HG02938 (cell line): ENCODE measurements at regions not wholly inside any gene's neighbourhood (a gene's known extent, or its start where the extent isn't known, plus 50 kb on each side); places are given as distances from the start of the nearest gene placed in this dataset.

Experiments used
- ATAC-seq: cut with Tn5 transposase; IDR thresholded peaks from one replicate; pipeline ENCODE4 v1.9.1; 2021; ENCODE audit warnings: mild to moderate bottlenecking, moderate library complexity; ENCODE audit not compliant: unreplicated experiment

- ATAC-seq: no peak
Measured at GRCh38 chr2:16323126-16323520, 342.5 kb downstream of the CYRIA start.

- ATAC-seq: no peak
Measured at GRCh38 chr2:16322308-16323125, 343.1 kb downstream of the CYRIA start.

DNA sequence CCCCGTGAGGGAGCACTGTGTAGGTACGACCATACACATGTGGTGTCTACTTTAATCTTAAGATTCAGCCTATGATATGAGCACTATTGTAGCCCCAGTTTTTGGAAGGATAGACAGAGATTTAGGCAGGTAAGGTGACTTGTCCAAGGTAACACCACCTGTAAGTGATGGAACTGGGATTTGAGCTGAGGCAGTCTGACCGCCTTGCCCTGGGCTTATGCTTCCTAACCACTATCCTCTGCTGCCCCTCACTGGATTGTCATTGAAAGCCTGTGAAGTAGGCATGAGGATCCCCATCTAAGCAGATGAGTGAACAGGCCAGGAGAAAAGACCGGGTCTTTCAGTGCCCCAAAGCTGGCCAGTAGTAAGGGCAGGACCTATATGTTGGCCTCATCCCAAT, 343.8 kb downstream of the CYRIA start:
- no peak for ATAC-seq

DNA sequence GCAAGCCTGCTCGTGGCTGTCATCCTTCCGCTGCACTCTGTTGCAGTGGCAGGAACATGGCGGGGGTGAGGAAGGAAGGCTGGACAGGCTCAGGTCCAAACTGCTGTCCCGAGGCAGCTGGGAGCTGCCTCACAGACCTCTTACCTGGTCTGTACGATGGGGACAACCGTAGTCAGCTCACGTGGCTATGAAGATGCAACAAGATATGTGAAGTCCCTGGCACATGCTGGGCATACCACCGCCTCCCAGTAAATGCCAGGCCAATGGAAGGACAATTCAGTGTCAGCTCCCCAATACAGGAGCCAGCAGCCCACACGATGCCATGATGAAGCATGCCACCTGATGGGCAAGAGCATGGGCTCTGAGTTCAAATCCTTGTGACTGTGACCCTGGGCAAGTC, 344.4 kb downstream of the CYRIA start:
- ATAC-seq: no peak

- no peak for ATAC-seq
Measured at GRCh38 chr2:16320716-16321115, 344.9 kb downstream of the CYRIA start.

GRCh38 chr2:16319551-16320121, 346.0 kb downstream of the CYRIA start:
- no peak for ATAC-seq

DNA sequence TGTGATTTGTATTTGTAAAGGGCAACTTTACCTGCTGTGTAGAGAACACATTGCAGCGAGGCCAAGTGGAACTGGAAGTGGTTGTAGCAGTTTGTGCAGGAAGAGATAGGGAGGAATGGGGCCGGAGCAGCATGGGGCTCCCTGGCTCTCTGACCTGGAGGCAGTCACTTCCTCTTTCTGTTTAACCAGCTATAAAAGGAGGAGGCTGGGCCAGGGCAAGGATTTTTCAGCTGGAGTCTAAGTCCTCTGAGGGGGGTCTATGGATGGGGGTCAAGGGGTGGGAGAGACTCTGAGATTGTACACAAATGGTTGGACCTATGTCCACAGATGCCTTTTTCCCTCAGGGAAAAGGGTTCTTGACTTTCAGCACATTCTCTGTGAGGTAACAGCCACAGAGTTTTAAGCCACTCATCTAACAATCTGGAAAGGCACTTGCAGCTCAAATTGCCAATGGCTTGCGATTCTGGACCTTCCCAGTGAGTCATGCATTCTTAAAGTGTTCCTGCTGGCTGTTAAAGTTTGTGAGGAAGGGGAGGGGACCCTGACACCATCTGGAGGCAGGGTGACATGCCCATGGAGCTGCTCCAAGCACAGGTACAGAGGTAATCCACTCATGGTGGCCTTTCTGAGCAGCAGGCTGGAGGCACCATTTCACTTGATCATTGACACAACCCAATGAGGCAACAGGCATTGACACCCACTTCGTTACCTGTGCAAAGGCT, 347.0 kb downstream of the CYRIA start:
- ATAC-seq: no peak

- ATAC-seq: no peak
Measured at GRCh38 chr2:16318051-16318450, 347.6 kb downstream of the CYRIA start.

GRCh38 chr2:16317211-16317830, 348.3 kb downstream of the CYRIA start:
- no peak for ATAC-seq

DNA sequence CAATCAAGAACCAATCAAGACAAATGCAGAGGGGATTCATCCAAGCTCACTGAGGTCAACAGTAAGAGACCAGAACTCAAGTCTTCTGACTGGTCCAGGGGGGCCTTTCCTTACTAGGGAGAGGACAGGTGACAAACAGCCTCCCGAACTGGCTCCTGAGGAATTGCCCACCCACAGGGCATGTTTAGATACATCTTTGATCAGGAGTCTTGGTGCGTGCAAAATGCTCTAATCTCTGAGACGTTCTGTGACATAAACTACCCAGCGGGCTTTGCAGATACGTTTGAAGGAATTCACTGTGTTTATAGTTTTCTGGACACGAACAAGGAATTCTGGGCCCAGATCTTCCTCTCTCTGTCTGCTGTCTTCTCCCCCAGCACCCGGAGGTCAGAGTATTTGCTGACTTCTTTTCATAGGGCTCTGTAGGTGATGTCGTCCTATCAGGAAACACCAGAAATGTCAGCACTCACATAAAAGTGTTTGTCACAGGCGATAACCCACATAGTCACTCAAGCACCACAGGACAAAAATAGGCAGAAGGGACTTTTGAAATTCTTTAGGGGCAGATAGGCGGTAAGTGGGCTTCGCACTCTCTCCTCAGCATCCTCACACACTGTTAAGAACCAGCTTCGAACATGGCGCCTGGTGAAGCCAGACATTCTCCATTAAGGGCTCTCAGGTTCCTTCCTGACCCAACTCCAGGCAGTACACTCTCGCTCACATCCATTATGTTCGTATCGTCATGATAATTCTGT, 349.0 kb downstream of the CYRIA start:
- ATAC-seq: no peak

DNA sequence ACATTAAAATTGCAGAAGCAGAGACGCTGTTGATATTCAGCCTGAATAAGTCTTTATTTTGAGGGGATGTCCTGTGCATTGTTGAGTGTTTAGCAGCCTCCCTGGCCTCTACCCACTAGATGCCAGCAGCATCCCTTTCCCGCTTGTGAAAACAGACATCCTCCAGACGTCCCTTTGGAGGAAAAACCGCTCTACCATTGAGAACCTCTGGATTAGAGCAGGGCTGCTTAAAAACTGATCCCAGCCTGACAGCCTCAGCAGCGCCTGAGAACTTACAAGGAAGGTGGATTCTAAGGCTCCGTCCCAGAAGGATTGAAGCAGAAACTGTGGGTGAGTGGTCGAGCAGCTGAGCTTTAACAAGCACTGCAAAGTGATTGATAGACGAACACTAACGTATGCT, 349.7 kb downstream of the CYRIA start:
- no peak for ATAC-seq

DNA sequence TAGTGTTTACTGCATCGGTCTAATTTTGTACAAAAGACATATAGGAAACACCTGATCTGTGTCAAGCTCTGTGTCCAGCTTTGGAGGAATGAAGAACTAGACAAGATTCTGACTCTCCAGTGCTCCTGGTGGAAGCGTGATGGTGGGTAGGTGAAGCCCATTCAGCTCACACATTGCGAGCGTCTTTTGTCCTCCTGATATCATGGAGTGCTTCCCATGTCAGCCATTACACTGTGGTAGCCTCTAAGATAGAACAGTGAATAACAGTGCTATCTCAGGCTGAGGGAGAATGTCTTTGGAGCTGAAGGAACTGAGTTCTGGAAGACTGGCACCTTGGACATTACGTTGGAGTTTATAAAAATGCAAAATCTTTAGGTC, 350.2 kb downstream of the CYRIA start:
- ATAC-seq: no peak

GRCh38 chr2:16314691-16315457, 350.8 kb downstream of the CYRIA start:
- no peak for ATAC-seq

- ATAC-seq: no peak
Measured at GRCh38 chr2:16314001-16314400, 351.6 kb downstream of the CYRIA start.

DNA sequence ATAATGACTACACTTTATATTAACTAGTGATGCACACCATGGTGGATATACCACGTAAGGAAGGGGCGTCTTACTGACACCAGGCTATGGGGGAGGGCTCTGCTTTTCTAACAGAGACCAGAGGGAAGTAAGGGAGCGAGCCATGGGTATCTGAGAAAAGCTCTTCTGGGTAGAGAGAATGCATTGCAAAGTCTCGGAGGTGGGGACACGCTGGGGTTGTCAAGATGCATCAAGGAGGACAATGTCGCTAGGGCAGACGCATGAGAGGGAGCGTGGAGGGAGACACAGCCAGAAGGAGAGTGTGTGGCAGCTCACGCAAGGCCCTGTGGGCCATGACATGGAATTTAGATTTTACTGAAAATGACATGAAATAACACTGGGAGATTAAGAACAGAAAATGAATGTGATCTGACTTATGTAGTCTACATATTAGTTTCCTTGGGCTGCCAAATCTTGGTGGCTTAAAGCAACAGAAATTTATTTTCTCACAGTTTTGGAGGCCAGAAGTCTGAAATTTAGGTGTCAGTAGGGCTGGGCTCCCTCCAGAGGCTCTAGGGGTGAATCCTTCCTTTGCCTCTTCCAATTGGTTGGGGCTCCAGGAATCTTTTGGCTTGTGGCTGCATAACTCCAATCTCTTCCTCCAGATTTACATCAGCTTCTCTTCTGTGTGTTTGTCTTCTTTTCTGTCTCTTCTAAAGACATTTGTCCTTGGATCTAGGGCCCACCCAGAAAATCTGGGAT, 352.2 kb downstream of the CYRIA start:
- ATAC-seq: no peak

DNA sequence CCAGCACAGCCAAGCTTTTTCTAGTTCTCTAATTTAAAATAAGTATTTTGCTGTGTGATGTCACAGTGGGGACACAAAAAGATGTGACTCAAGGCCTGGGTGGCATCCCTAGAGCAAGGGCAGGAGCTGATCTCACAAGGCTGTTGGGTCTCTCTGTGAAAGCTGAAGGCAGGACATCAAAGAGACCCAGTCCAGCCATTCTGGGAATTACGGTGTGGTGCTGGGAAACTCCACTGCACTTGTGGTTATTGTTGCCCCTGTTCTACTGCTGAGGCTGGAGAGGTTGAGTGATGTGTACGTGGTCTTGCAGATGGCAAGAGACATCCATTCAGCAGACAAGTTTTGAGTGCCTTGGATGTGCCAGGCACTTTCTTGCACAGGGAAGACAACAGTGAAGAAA, 352.9 kb downstream of the CYRIA start:
- no peak for ATAC-seq

GRCh38 chr2:16311521-16312440, 353.9 kb downstream of the CYRIA start:
- no peak for ATAC-seq

DNA sequence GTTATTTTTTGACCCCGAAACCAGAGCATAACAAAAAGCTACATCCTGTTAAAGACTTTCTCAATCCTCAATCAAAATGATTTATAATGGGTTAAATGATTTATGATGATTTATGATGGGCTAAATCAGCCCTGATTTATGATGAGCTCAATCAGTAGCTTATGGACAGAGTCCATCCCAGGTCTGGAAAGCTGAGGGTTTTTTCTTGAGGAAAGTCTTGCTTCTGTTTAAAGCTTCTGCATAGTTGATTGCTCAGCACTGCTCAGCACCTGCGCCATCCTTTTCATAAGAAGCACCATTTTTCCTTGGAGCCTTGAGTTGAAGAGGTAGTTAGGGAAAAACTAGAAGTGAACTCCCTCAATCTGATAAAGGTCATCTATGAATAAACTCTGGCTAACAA, 356.8 kb downstream of the CYRIA start:
- ATAC-seq: no peak
